ENCODE measurements at regions not wholly inside any gene's neighbourhood (a gene's known extent, or its start where the extent isn't known, plus 50 kb on each side); places are given as distances from the start of the nearest gene placed in this dataset.

GRCh38 chr3:80806673-80807072 lies 954.8 kb downstream of the GBE1 start:
- Histone ChIP-seq H3K27me3 (ENCODE audit: control insufficient read depth in 4 of 4, insufficient read depth in 4 of 4, low read length in 3 of 4) (no peaks in the 10 kb centered on the region), H3K4me1 (ENCODE audit: control insufficient read depth in 4 of 4, insufficient read depth in 4 of 4, low read length in 3 of 4) (no peaks in the 10 kb centered on the region), H3K9ac (ENCODE audit: low read depth in 1 of 2, low read length in 2 of 2) (no peak overlapping the region), H3K27ac (ENCODE audit: low read depth in 1 of 2, low read length in 2 of 2) (no peak overlapping the region), H3K4me3 (ENCODE audit: low read depth in 1 of 3, low read length in 3 of 3) (no peak overlapping the region), H3K36me3 (ENCODE audit: control insufficient read depth in 4 of 4, insufficient read depth in 3 of 4, low read depth in 1 of 4, low read length in 3 of 4) (no peaks in the 10 kb centered on the region), H3K9me3 (ENCODE audit: control insufficient read depth in 4 of 4, low read length in 3 of 4) (no peaks in the 10 kb centered on the region)
- DNase-seq (ENCODE audit: low spot score), result no peak
- 71% methylated on average over 4 of the region's 4 CpGs for WGBS
- no peak for TF ChIP-seq TAF1 (conservative IDR thresholded peaks at IDR 0.05)
- no peak for TF ChIP-seq RXRA (IDR thresholded peaks at IDR 0.05)
- TF ChIP-seq FOXA1 (IDR thresholded peaks at IDR 0.05), result no peak
- no peak for TF ChIP-seq EGR1 (IDR thresholded peaks at IDR 0.05; ENCODE audit: low read depth in 2 of 2)
- TF ChIP-seq, protein P1, sequence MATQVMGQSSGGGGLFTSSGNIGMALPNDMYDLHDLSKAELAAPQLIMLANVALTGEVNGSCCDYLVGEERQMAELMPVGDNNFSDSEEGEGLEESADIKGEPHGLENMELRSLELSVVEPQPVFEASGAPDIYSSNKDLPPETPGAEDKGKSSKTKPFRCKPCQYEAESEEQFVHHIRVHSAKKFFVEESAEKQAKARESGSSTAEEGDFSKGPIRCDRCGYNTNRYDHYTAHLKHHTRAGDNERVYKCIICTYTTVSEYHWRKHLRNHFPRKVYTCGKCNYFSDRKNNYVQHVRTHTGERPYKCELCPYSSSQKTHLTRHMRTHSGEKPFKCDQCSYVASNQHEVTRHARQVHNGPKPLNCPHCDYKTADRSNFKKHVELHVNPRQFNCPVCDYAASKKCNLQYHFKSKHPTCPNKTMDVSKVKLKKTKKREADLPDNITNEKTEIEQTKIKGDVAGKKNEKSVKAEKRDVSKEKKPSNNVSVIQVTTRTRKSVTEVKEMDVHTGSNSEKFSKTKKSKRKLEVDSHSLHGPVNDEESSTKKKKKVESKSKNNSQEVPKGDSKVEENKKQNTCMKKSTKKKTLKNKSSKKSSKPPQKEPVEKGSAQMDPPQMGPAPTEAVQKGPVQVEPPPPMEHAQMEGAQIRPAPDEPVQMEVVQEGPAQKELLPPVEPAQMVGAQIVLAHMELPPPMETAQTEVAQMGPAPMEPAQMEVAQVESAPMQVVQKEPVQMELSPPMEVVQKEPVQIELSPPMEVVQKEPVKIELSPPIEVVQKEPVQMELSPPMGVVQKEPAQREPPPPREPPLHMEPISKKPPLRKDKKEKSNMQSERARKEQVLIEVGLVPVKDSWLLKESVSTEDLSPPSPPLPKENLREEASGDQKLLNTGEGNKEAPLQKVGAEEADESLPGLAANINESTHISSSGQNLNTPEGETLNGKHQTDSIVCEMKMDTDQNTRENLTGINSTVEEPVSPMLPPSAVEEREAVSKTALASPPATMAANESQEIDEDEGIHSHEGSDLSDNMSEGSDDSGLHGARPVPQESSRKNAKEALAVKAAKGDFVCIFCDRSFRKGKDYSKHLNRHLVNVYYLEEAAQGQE (IDR thresholded peaks at IDR 0.05), result no peak

- Histone ChIP-seq H3K4me1 (ENCODE audit: control insufficient read depth in 4 of 4, insufficient read depth in 4 of 4, low read length in 3 of 4) (no peaks in the 10 kb centered on the region), H3K9ac (ENCODE audit: low read depth in 1 of 2, low read length in 2 of 2) (no peak overlapping the region), H3K27ac (ENCODE audit: low read depth in 1 of 2, low read length in 2 of 2) (no peak overlapping the region), H3K36me3 (ENCODE audit: control insufficient read depth in 4 of 4, insufficient read depth in 3 of 4, low read depth in 1 of 4, low read length in 3 of 4) (no peaks in the 10 kb centered on the region), H3K4me3 (ENCODE audit: low read depth in 1 of 3, low read length in 3 of 3) (no peak overlapping the region), H3K9me3 (ENCODE audit: control insufficient read depth in 4 of 4, low read length in 3 of 4) (no peaks in the 10 kb centered on the region), H3K27me3 (ENCODE audit: control insufficient read depth in 4 of 4, insufficient read depth in 4 of 4, low read length in 3 of 4) (no peaks in the 10 kb centered on the region)
- DNase-seq (ENCODE audit: low spot score), result no peak
- TF ChIP-seq ATF3 (IDR thresholded peaks at IDR 0.05) (no peak), EGR1 (IDR thresholded peaks at IDR 0.05; ENCODE audit: low read depth in 2 of 2) (no peak), HNF4G (IDR thresholded peaks at IDR 0.05) (no peak), TAF1 (conservative IDR thresholded peaks at IDR 0.05) (no peak), NR2F2 (IDR thresholded peaks at IDR 0.05) (no peak), YY1 (IDR thresholded peaks at IDR 0.05) (no peak), JUND (IDR thresholded peaks at IDR 0.05) (no peak), RXRA (IDR thresholded peaks at IDR 0.05) (no peak), GABPA (IDR thresholded peaks at IDR 0.05 in 1 of 2, conservative IDR thresholded peaks at IDR 0.05 in 1 of 2) (no peak), RAD21 (IDR thresholded peaks at IDR 0.05) (no peak), SP1 (IDR thresholded peaks at IDR 0.05) (no peak), FOXA2 (IDR thresholded peaks at IDR 0.05) (no peak), HNF4A (conservative IDR thresholded peaks at IDR 0.05) (no peak), FOXA1 (IDR thresholded peaks at IDR 0.05) (no peak)
- TF ChIP-seq, protein P1 (IDR thresholded peaks at IDR 0.05), result no peak
- TF ChIP-seq, protein P2, sequence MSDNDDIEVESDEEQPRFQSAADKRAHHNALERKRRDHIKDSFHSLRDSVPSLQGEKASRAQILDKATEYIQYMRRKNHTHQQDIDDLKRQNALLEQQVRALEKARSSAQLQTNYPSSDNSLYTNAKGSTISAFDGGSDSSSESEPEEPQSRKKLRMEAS (IDR thresholded peaks at IDR 0.05), result no peak
- TF ChIP-seq, protein P3, sequence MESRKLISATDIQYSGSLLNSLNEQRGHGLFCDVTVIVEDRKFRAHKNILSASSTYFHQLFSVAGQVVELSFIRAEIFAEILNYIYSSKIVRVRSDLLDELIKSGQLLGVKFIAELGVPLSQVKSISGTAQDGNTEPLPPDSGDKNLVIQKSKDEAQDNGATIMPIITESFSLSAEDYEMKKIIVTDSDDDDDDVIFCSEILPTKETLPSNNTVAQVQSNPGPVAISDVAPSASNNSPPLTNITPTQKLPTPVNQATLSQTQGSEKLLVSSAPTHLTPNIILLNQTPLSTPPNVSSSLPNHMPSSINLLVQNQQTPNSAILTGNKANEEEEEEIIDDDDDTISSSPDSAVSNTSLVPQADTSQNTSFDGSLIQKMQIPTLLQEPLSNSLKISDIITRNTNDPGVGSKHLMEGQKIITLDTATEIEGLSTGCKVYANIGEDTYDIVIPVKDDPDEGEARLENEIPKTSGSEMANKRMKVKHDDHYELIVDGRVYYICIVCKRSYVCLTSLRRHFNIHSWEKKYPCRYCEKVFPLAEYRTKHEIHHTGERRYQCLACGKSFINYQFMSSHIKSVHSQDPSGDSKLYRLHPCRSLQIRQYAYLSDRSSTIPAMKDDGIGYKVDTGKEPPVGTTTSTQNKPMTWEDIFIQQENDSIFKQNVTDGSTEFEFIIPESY (IDR thresholded peaks at IDR 0.05), result no peak
- TF ChIP-seq, protein P4, sequence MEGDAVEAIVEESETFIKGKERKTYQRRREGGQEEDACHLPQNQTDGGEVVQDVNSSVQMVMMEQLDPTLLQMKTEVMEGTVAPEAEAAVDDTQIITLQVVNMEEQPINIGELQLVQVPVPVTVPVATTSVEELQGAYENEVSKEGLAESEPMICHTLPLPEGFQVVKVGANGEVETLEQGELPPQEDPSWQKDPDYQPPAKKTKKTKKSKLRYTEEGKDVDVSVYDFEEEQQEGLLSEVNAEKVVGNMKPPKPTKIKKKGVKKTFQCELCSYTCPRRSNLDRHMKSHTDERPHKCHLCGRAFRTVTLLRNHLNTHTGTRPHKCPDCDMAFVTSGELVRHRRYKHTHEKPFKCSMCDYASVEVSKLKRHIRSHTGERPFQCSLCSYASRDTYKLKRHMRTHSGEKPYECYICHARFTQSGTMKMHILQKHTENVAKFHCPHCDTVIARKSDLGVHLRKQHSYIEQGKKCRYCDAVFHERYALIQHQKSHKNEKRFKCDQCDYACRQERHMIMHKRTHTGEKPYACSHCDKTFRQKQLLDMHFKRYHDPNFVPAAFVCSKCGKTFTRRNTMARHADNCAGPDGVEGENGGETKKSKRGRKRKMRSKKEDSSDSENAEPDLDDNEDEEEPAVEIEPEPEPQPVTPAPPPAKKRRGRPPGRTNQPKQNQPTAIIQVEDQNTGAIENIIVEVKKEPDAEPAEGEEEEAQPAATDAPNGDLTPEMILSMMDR (IDR thresholded peaks at IDR 0.05; ENCODE audit: low read depth, low read length, missing input control), result no peak
- 86% methylated on average over 2 of the region's 2 CpGs for WGBS
Measured at GRCh38 chr3:80788914-80789313, 972.5 kb downstream of the GBE1 start.
